Osteoblast (primary cell): ENCODE measurements at regions not wholly inside any gene's neighbourhood (a gene's known extent, or its start where the extent isn't known, plus 50 kb on each side); places are given as distances from the start of the nearest gene placed in this dataset.

Source experiments
- DNase-seq: peaks from one replicate; pipeline ENCODE4 v3.0.0; 2011; ENCODE audit warnings: low spot score, mixed read lengths; ENCODE audit not compliant: insufficient read length; ENCODE audit errors: missing footprints
- H2AFZ ChIP-seq: 2 replicates; pipeline ENCODE4 v1.6.0; 2011; ENCODE audit warnings: mild to moderate bottlenecking, low read length
- H3K27ac ChIP-seq: 2 replicates; pipeline ENCODE4 v1.5.1; 2011; ENCODE audit warnings: mild to moderate bottlenecking, low read depth, low read length, moderate library complexity
- H3K27me3 ChIP-seq: 2 replicates; pipeline ENCODE4 v1.6.0; 2012; ENCODE audit warnings: mild to moderate bottlenecking, control low read depth, inconsistent platforms, low read length, moderate library complexity; ENCODE audit not compliant: insufficient read depth
- H3K36me3 ChIP-seq: 2 replicates; pipeline ENCODE4 v1.5.1; 2011; ENCODE audit warnings: mild to moderate bottlenecking, low read length, control low read depth, moderate library complexity; ENCODE audit not compliant: insufficient read depth
- H3K4me1 ChIP-seq: 2 replicates; pipeline ENCODE4 v1.5.1; 2011; ENCODE audit warnings: mild to moderate bottlenecking, low read length, control low read depth, moderate library complexity; ENCODE audit not compliant: insufficient read depth
- H3K4me2 ChIP-seq: 2 replicates; pipeline ENCODE4 v1.6.0; 2011; ENCODE audit warnings: mild to moderate bottlenecking, low read length; ENCODE audit not compliant: insufficient read depth
- H3K4me3 ChIP-seq: fragments of 200-600 bp; sonication (generic); 3 replicates; pipeline ENCODE4 v1.5.1; 2012; ENCODE audit warnings: mild to moderate bottlenecking, low read length, inconsistent platforms; ENCODE audit not compliant: insufficient read depth
- H3K79me2 ChIP-seq: 2 replicates; pipeline ENCODE4 v1.6.0; 2012; ENCODE audit warnings: mild to moderate bottlenecking, low read length, control low read depth, inconsistent platforms; ENCODE audit not compliant: insufficient read depth
- H3K9me3 ChIP-seq: 2 replicates; pipeline ENCODE4 v1.5.1; 2011; ENCODE audit warnings: low read depth, low read length, control low read depth
- H4K20me1 ChIP-seq: 2 replicates; pipeline ENCODE4 v1.6.0; 2012; ENCODE audit warnings: mild to moderate bottlenecking, low read length, control low read depth; ENCODE audit not compliant: insufficient read depth
- TF ChIP-seq, protein P1 (sequence below): IDR thresholded peaks from 2 replicates; pipeline ENCODE4 v1.5.1; 2011; ENCODE audit warnings: mild to moderate bottlenecking, low read depth, low read length, moderate library complexity; ENCODE audit errors: extremely low read depth

DNA sequence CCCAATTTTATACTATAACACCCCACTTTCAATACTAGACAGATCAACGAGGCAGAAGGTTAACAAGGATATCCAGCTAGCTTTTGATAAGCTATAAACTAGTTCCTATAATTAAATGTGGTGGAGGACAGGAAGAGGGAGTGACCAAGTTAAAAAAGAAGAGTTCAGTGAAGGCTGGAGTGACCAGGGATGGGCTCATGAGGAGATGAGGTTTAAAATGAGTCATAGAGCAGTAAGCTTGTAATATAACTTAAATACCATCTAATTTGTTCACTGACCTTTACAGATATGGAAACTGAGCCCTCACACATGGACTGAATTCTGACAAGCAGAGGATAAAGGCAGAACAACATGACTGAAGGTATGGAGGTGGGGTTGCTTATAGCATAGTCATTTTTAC, 284.5 kb downstream of the SPATA31D1 start:
- no peak for DNase-seq
- Histone ChIP-seq H3K36me3 (no peaks in the 10 kb centered on the region), H3K4me3 (no peak overlapping the region), H3K79me2 (no peaks in the 10 kb centered on the region), H3K9me3 (no peaks in the 10 kb centered on the region), H3K27ac (no peak overlapping the region), H3K27me3 (no peaks in the 10 kb centered on the region), H3K4me2 (no peak overlapping the region), H2AFZ (no peak overlapping the region), H3K4me1 (peaks cover 18% of the 10 kb centered on the region), H4K20me1 (no peaks in the 10 kb centered on the region)
- TF ChIP-seq, protein P1, sequence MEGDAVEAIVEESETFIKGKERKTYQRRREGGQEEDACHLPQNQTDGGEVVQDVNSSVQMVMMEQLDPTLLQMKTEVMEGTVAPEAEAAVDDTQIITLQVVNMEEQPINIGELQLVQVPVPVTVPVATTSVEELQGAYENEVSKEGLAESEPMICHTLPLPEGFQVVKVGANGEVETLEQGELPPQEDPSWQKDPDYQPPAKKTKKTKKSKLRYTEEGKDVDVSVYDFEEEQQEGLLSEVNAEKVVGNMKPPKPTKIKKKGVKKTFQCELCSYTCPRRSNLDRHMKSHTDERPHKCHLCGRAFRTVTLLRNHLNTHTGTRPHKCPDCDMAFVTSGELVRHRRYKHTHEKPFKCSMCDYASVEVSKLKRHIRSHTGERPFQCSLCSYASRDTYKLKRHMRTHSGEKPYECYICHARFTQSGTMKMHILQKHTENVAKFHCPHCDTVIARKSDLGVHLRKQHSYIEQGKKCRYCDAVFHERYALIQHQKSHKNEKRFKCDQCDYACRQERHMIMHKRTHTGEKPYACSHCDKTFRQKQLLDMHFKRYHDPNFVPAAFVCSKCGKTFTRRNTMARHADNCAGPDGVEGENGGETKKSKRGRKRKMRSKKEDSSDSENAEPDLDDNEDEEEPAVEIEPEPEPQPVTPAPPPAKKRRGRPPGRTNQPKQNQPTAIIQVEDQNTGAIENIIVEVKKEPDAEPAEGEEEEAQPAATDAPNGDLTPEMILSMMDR: no peak

DNA sequence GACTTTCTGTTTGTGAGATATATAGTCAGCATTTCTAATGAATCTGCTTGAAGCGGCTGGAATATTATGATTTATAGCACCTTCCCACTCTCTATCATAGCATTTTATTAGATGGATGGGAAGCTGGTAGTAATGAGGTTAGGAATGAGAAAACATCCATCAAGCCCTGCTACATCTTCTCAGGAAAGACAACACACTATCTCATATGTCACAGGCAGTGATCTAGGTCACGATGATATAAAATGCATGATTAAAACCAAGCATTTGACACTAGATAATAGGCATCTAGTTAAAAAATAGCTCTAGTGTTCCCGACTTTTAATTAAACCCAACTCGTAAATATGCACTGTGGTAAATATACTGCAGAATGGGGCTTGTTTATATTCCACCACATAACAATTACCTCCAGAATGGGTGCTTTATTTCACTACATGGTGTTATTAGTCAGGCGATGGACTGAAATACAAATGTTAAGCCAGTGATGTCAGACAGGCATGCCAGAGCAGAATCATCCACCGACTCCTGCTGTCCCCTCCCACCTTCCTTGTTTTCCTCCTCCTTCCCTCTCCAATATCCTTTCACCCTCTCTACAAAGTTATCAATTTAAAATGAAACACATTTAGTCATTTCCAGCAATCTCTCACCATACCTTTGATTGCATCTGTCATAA, 286.8 kb downstream of the SPATA31D1 start:
- H3K27me3 ChIP-seq: no peaks in the 10 kb centered on the region
- no peak overlapping the region for H3K27ac ChIP-seq
- DNase-seq: no peak
- H2AFZ ChIP-seq: no peak overlapping the region
- TF ChIP-seq, protein P1: no peak
- H3K4me3 ChIP-seq: no peak overlapping the region
- peaks cover 18% of the 10 kb centered on the region for H3K4me1 ChIP-seq
- no peaks in the 10 kb centered on the region for H4K20me1 ChIP-seq
- H3K79me2 ChIP-seq: no peaks in the 10 kb centered on the region
- H3K9me3 ChIP-seq: no peaks in the 10 kb centered on the region
- H3K36me3 ChIP-seq: no peaks in the 10 kb centered on the region
- H3K4me2 ChIP-seq: no peak overlapping the region

DNA sequence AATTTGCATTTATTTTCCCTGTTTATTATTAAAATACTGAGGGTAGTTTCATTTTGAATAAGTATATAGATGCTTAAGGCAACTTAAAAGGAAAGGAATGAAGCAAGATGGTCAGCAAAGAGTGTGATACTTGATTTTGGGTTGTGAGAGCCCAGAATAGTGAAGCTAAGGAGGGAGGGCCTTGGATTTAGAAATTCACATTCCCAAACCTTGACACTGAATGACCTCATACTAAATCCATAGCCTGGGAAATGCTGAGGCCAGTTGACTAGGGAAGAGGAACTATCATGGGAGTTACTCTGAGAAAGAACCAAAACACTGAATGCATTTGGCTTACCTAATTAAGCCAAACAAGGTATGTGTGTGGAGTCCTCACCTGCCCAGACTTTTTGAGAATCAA, 292.5 kb downstream of the SPATA31D1 start:
- H3K27me3 ChIP-seq: no peaks in the 10 kb centered on the region
- TF ChIP-seq, protein P1: no peak
- no peak overlapping the region for H3K4me2 ChIP-seq
- no peak overlapping the region for H3K4me3 ChIP-seq
- peak overlapping the region; percentile 57 for H2AFZ ChIP-seq
- no peaks in the 10 kb centered on the region for H3K36me3 ChIP-seq
- DNase-seq: no peak
- H3K27ac ChIP-seq: no peak overlapping the region
- H3K4me1 ChIP-seq: no peaks in the 10 kb centered on the region
- H3K9me3 ChIP-seq: no peaks in the 10 kb centered on the region
- H4K20me1 ChIP-seq: no peaks in the 10 kb centered on the region
- H3K79me2 ChIP-seq: no peaks in the 10 kb centered on the region

DNA sequence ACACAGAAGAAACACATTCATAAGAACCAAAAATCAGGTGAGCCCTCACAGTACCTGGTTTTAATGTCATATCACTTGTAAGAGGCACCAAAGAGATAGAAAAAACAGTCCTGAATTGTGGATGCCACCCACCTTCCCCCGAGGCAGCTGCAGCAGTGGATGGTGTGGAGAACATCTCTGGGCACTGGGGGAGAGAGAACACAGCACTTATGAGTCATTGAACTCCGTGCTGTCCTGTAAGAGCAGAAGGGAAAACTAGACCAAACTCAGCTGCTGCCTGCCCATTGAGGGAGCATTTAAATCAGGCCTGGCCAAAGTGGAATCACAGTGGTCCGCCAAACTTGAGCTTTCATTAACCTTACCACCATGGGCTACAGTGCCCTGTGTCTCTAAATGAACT, 296.2 kb downstream of the SPATA31D1 start:
- no peaks in the 10 kb centered on the region for H3K36me3 ChIP-seq
- H3K27me3 ChIP-seq: no peaks in the 10 kb centered on the region
- H2AFZ ChIP-seq: no peak overlapping the region
- no peak overlapping the region for H3K27ac ChIP-seq
- no peak overlapping the region for H3K4me3 ChIP-seq
- H4K20me1 ChIP-seq: no peaks in the 10 kb centered on the region
- TF ChIP-seq, protein P1: no peak
- no peaks in the 10 kb centered on the region for H3K79me2 ChIP-seq
- no peak overlapping the region for H3K4me2 ChIP-seq
- no peak for DNase-seq
- no peaks in the 10 kb centered on the region for H3K9me3 ChIP-seq
- no peaks in the 10 kb centered on the region for H3K4me1 ChIP-seq
